ENCODE measurements at regions not wholly inside any gene's neighbourhood (a gene's known extent, or its start where the extent isn't known, plus 50 kb on each side); places are given as distances from the start of the nearest gene placed in this dataset.
"Not testable (repeated sequence)": the region's sequence is repeated elsewhere in the genome, so short reads cannot be mapped to it uniquely, and the experiment has no call there.

DNA sequence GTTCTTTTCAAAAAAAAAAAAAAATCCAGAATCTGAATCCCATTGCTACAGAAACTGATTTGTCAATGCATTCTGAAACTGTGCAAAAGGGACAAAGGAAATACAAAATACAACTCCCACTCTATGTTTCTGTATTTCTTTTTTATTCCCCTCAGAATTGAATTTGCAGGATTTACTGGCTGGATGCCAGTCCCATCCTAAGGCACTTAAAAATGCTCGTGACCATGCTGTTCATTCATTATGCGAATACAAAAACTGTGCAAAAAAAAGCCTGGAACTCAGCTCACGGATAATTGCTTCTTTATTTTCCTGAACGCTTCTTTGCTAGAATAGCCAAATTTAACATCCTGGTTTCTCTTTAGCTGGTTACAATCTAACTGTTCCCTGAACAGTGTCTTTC lies 413.3 kb downstream of the PRIM2 start:
- TF ChIP-seq EZH2 (IDR thresholded peaks at IDR 0.05); EZH2phosphoT487 (IDR thresholded peaks at IDR 0.05; ENCODE audit: borderline replicate concordance); CEBPB (IDR thresholded peaks at IDR 0.05; ENCODE audit: low read depth); POLR2A (IDR thresholded peaks at IDR 0.05; ENCODE audit: borderline replicate concordance, extremely low read depth, insufficient read depth, insufficient read length); YY1 (IDR thresholded peaks at IDR 0.05; ENCODE audit: extremely low read depth, insufficient replicate concordance, low read depth, low read length); POLR2AphosphoS5 (IDR thresholded peaks at IDR 0.05; ENCODE audit: low read depth, low read length); EGR1 (IDR thresholded peaks at IDR 0.05; ENCODE audit: low read depth); SP1 (IDR thresholded peaks at IDR 0.05; ENCODE audit: low read depth); ZNF274 (IDR thresholded peaks at IDR 0.05; ENCODE audit: low read depth, low read length); SRF (IDR thresholded peaks at IDR 0.05; ENCODE audit: low read depth): not testable (repeated sequence)
- peak; percentile 3; the same call in 1 of the 2 replicates for TF ChIP-seq RAD21 (IDR thresholded peaks at IDR 0.05; ENCODE audit: low read depth)
- TF ChIP-seq, protein P1, sequence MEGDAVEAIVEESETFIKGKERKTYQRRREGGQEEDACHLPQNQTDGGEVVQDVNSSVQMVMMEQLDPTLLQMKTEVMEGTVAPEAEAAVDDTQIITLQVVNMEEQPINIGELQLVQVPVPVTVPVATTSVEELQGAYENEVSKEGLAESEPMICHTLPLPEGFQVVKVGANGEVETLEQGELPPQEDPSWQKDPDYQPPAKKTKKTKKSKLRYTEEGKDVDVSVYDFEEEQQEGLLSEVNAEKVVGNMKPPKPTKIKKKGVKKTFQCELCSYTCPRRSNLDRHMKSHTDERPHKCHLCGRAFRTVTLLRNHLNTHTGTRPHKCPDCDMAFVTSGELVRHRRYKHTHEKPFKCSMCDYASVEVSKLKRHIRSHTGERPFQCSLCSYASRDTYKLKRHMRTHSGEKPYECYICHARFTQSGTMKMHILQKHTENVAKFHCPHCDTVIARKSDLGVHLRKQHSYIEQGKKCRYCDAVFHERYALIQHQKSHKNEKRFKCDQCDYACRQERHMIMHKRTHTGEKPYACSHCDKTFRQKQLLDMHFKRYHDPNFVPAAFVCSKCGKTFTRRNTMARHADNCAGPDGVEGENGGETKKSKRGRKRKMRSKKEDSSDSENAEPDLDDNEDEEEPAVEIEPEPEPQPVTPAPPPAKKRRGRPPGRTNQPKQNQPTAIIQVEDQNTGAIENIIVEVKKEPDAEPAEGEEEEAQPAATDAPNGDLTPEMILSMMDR (IDR thresholded peaks at IDR 0.05 in 2 of 3, conservative IDR thresholded peaks at IDR 0.05 in 1 of 3; ENCODE audit: borderline replicate concordance in 1 of 3, insufficient read depth in 1 of 3, low read depth in 2 of 3, low read length in 2 of 3): not testable (repeated sequence)
- TF ChIP-seq, protein P2, sequence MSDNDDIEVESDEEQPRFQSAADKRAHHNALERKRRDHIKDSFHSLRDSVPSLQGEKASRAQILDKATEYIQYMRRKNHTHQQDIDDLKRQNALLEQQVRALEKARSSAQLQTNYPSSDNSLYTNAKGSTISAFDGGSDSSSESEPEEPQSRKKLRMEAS (IDR thresholded peaks at IDR 0.05): not testable (repeated sequence)
- TF ChIP-seq, protein P3, sequence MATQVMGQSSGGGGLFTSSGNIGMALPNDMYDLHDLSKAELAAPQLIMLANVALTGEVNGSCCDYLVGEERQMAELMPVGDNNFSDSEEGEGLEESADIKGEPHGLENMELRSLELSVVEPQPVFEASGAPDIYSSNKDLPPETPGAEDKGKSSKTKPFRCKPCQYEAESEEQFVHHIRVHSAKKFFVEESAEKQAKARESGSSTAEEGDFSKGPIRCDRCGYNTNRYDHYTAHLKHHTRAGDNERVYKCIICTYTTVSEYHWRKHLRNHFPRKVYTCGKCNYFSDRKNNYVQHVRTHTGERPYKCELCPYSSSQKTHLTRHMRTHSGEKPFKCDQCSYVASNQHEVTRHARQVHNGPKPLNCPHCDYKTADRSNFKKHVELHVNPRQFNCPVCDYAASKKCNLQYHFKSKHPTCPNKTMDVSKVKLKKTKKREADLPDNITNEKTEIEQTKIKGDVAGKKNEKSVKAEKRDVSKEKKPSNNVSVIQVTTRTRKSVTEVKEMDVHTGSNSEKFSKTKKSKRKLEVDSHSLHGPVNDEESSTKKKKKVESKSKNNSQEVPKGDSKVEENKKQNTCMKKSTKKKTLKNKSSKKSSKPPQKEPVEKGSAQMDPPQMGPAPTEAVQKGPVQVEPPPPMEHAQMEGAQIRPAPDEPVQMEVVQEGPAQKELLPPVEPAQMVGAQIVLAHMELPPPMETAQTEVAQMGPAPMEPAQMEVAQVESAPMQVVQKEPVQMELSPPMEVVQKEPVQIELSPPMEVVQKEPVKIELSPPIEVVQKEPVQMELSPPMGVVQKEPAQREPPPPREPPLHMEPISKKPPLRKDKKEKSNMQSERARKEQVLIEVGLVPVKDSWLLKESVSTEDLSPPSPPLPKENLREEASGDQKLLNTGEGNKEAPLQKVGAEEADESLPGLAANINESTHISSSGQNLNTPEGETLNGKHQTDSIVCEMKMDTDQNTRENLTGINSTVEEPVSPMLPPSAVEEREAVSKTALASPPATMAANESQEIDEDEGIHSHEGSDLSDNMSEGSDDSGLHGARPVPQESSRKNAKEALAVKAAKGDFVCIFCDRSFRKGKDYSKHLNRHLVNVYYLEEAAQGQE (IDR thresholded peaks at IDR 0.05; ENCODE audit: low read depth): not testable (repeated sequence)
